Activated naive CD4-positive, alpha-beta T cell treated with anti-CD3 and anti-CD28 coated beads, Interleukin-2, amount 50 U/mL, for 72 hours (primary cell): ENCODE measurements at regions not wholly inside any gene's neighbourhood (a gene's known extent, or its start where the extent isn't known, plus 50 kb on each side); places are given as distances from the start of the nearest gene placed in this dataset.

ENCODE experiments used
- ATAC-seq, 2 donors: fragments of 150-1000 bp; cut with Tn5 transposase; 2 replicates each; pipeline ENCODE4 v1.10.0; 2021; ENCODE audit warnings: mild to moderate bottlenecking in 2 of 2, moderate library complexity in 2 of 2
- DNase-seq, 2 donors: peaks; one replicate each; pipeline ENCODE4 v3.0.0; 2021 to 2022; ENCODE audit warnings: low spot score in 2 of 2
- H3K27ac Mint-ChIP-seq, 2 donors: one replicate each; pipeline ENCODE4 v1.8.0; 2022; ENCODE audit warnings: mild to moderate bottlenecking in 2 of 2, mixed read lengths in 2 of 2
- H3K36me3 Mint-ChIP-seq, 2 donors: one replicate each; pipeline ENCODE4 v1.8.0; 2022; ENCODE audit warnings: mixed read lengths in 2 of 2
- H3K9me3 Mint-ChIP-seq, 2 donors: one replicate each; pipeline ENCODE4 v1.8.0; 2022; ENCODE audit warnings: mixed read lengths in 2 of 2

GRCh38 chr4:130099105-130099504, 1003.2 kb downstream of the C4orf33 start:
- Mint-ChIP-seq H3K36me3 (no peaks in the 10 kb centered on the region), H3K9me3 (peaks cover 0 to 4% of the 10 kb centered on the region in 2 donors), H3K27ac (no peak overlapping the region)
- no peak for DNase-seq
- ATAC-seq, result no peak

- no peaks in the 10 kb centered on the region for H3K36me3 Mint-ChIP-seq
- ATAC-seq (no peak), DNase-seq (no peak)
- no peak overlapping the region for H3K27ac Mint-ChIP-seq
- H3K9me3 Mint-ChIP-seq, result peaks cover 10 to 17% of the 10 kb centered on the region in 2 donors
These were observed 1014.2 kb downstream of the C4orf33 start for GRCh38 chr4:130110189-130110588.

GRCh38 chr4:130110770-130111169, 1014.8 kb downstream of the C4orf33 start:
- H3K9me3 Mint-ChIP-seq, result peaks cover 10 to 17% of the 10 kb centered on the region in 2 donors
- ATAC-seq, result no peak
- no peaks in the 10 kb centered on the region for H3K36me3 Mint-ChIP-seq
- H3K27ac Mint-ChIP-seq, result no peak overlapping the region
- no peak for DNase-seq

- no peak overlapping the region for H3K27ac Mint-ChIP-seq
- peaks cover 0 to 14% of the 10 kb centered on the region in 2 donors for H3K9me3 Mint-ChIP-seq
- ATAC-seq, result no peak
- no peaks in the 10 kb centered on the region for H3K36me3 Mint-ChIP-seq
- no peak for DNase-seq
These were observed 1028.1 kb downstream of the C4orf33 start for GRCh38 chr4:130124066-130124465.

- DNase-seq, result no peak
- no peak for ATAC-seq
- Mint-ChIP-seq H3K27ac (no peak overlapping the region), H3K9me3 (peaks cover 5 to 15% of the 10 kb centered on the region in 2 donors), H3K36me3 (no peaks in the 10 kb centered on the region)
These were observed 1029.5 kb downstream of the C4orf33 start for GRCh38 chr4:130125467-130125866.

GRCh38 chr4:130127297-130127696, 1031.3 kb downstream of the C4orf33 start:
- ATAC-seq, result no peak
- H3K27ac Mint-ChIP-seq, result no peak overlapping the region
- peaks cover 8 to 15% of the 10 kb centered on the region in 2 donors for H3K9me3 Mint-ChIP-seq
- H3K36me3 Mint-ChIP-seq, result no peaks in the 10 kb centered on the region
- DNase-seq, result no peak

GRCh38 chr4:130131536-130131935, 1035.6 kb downstream of the C4orf33 start:
- H3K9me3 Mint-ChIP-seq, result peaks cover 18 to 35% of the 10 kb centered on the region in 2 donors
- DNase-seq, result no peak
- no peak for ATAC-seq
- H3K27ac Mint-ChIP-seq, result no peak overlapping the region
- H3K36me3 Mint-ChIP-seq, result no peaks in the 10 kb centered on the region

- ATAC-seq (no peak), DNase-seq (no peak)
- no peak overlapping the region for H3K27ac Mint-ChIP-seq
- peaks cover 8 to 18% of the 10 kb centered on the region in 2 donors for H3K9me3 Mint-ChIP-seq
- H3K36me3 Mint-ChIP-seq, result no peaks in the 10 kb centered on the region
These were observed 1045.7 kb downstream of the C4orf33 start for GRCh38 chr4:130141651-130142050.

GRCh38 chr4:130143656-130144055, 1047.7 kb downstream of the C4orf33 start:
- DNase-seq, result no peak
- peaks cover 22 to 25% of the 10 kb centered on the region in 2 donors for H3K9me3 Mint-ChIP-seq
- no peaks in the 10 kb centered on the region for H3K36me3 Mint-ChIP-seq
- no peak for ATAC-seq
- H3K27ac Mint-ChIP-seq, result no peak overlapping the region

- H3K27ac Mint-ChIP-seq, result no peak overlapping the region
- no peaks in the 10 kb centered on the region for H3K36me3 Mint-ChIP-seq
- H3K9me3 Mint-ChIP-seq, result peaks cover 26 to 27% of the 10 kb centered on the region in 2 donors
- DNase-seq (no peak), ATAC-seq (no peak)
These were observed 1050.8 kb downstream of the C4orf33 start for GRCh38 chr4:130146773-130147172.

- Mint-ChIP-seq H3K9me3 (peaks cover 21 to 27% of the 10 kb centered on the region in 2 donors), H3K27ac (no peak overlapping the region), H3K36me3 (no peaks in the 10 kb centered on the region)
- DNase-seq (no peak), ATAC-seq (no peak)
These were observed 1051.7 kb downstream of the C4orf33 start for GRCh38 chr4:130147641-130148040.

- H3K9me3 Mint-ChIP-seq, result peaks cover 15 to 16% of the 10 kb centered on the region in 2 donors
- no peak overlapping the region for H3K27ac Mint-ChIP-seq
- DNase-seq, result no peak
- no peaks in the 10 kb centered on the region for H3K36me3 Mint-ChIP-seq
- ATAC-seq, result no peak
These were observed 1058.9 kb downstream of the C4orf33 start for GRCh38 chr4:130154901-130155300.

GRCh38 chr4:130163701-130164100, 1067.7 kb downstream of the C4orf33 start:
- H3K36me3 Mint-ChIP-seq, result no peaks in the 10 kb centered on the region
- peaks cover 23 to 24% of the 10 kb centered on the region in 2 donors for H3K9me3 Mint-ChIP-seq
- ATAC-seq (no peak), DNase-seq (no peak)
- H3K27ac Mint-ChIP-seq, result no peak overlapping the region

GRCh38 chr4:130165381-130165780, 1069.4 kb downstream of the C4orf33 start:
- no peak overlapping the region for H3K27ac Mint-ChIP-seq
- DNase-seq (no peak), ATAC-seq (no peak)
- H3K9me3 Mint-ChIP-seq, result peaks cover 18 to 27% of the 10 kb centered on the region in 2 donors
- no peaks in the 10 kb centered on the region for H3K36me3 Mint-ChIP-seq

- ATAC-seq (no peak), DNase-seq (no peak)
- peaks cover 6 to 15% of the 10 kb centered on the region in 2 donors for H3K9me3 Mint-ChIP-seq
- no peak overlapping the region for H3K27ac Mint-ChIP-seq
- no peaks in the 10 kb centered on the region for H3K36me3 Mint-ChIP-seq
These were observed 1076.2 kb downstream of the C4orf33 start for GRCh38 chr4:130172156-130172555.

- Mint-ChIP-seq H3K36me3 (no peaks in the 10 kb centered on the region), H3K9me3 (peaks cover 0 to 4% of the 10 kb centered on the region in 2 donors), H3K27ac (no peak overlapping the region)
- DNase-seq (no peak), ATAC-seq (no peak)
These were observed 1082.2 kb downstream of the C4orf33 start for GRCh38 chr4:130178106-130178505.

- ATAC-seq (no peak), DNase-seq (no peak)
- peaks cover 0 to 6% of the 10 kb centered on the region in 2 donors for H3K9me3 Mint-ChIP-seq
- H3K36me3 Mint-ChIP-seq, result no peaks in the 10 kb centered on the region
- H3K27ac Mint-ChIP-seq, result no peak overlapping the region
These were observed 1087.1 kb downstream of the C4orf33 start for GRCh38 chr4:130183096-130183495.

GRCh38 chr4:130183766-130184165, 1087.8 kb downstream of the C4orf33 start:
- Mint-ChIP-seq H3K27ac (no peak overlapping the region), H3K9me3 (peaks cover 0 to 3% of the 10 kb centered on the region in 2 donors), H3K36me3 (no peaks in the 10 kb centered on the region)
- ATAC-seq (no peak), DNase-seq (no peak)

GRCh38 chr4:130185123-130185522, 1089.2 kb downstream of the C4orf33 start:
- H3K9me3 Mint-ChIP-seq, result peaks cover under 1 to 3% of the 10 kb centered on the region in 2 donors
- no peak for ATAC-seq
- no peak overlapping the region for H3K27ac Mint-ChIP-seq
- no peaks in the 10 kb centered on the region for H3K36me3 Mint-ChIP-seq
- DNase-seq, result no peak
